PC-9 (cell line): ENCODE measurements at regions not wholly inside any gene's neighbourhood (a gene's known extent, or its start where the extent isn't known, plus 50 kb on each side); places are given as distances from the start of the nearest gene placed in this dataset.

Experiments
- BruUV-seq: library from RNA; stranded (reverse); fragments of 400-500 nt; replicated peaks from 2 replicates; lab custom pipeline; 2021; lab: Mats Ljungman, UMichigan
- CTCF ChIA-PET: fragments of 300-600 bp; sonication (Branson Sonifier 250); formaldehyde crosslinking; loops from one replicate; lab custom pipeline; 2022; ENCODE audit warnings: antibody characterized with exemption; lab: Charles Lee
- POLR2A ChIA-PET: fragments of 300-600 bp; sonication (Branson Sonifier 250); formaldehyde crosslinking; loops from one replicate; lab custom pipeline; 2022; ENCODE audit warnings: antibody characterized with exemption; ENCODE audit not compliant: unreplicated experiment; lab: Charles Lee
- DNase-seq, 2 experiments: peaks; one replicate each; pipeline versions ENCODE4 v3.0.0 to v3.0.0-alpha.2; 2015 to 2022; ENCODE audit warnings: mixed read lengths in 1 of 2
- H2AFZ ChIP-seq: fragments of 200-600 bp; sonication (generic); 2 replicates; pipeline ENCODE4 v1.8.1; 2017; ENCODE audit warnings: antibody characterized with exemption
- H3F3A ChIP-seq: fragments of 200-600 bp; sonication (generic); 2 replicates; pipeline ENCODE4 v1.8.1; 2017; ENCODE audit warnings: antibody characterized with exemption, mild to moderate bottlenecking, low read depth; ENCODE audit not compliant: insufficient read depth
- H3K27ac ChIP-seq: fragments of 200-600 bp; sonication (generic); 2 replicates; pipeline ENCODE4 v1.6.1; 2016; ENCODE audit warnings: mixed run types
- H3K27me3 ChIP-seq: fragments of 200-600 bp; sonication (generic); 2 replicates; pipeline ENCODE4 v1.6.1; 2016; ENCODE audit warnings: low read depth, mixed run types; ENCODE audit not compliant: insufficient read depth
- H3K36me3 ChIP-seq: fragments of 200-600 bp; sonication (generic); 2 replicates; pipeline ENCODE4 v1.6.1; 2016; ENCODE audit warnings: low read depth, mixed run types
- H3K4me1 ChIP-seq: fragments of 200-600 bp; sonication (generic); replicated peaks from 2 replicates; pipeline ENCODE4 v1.6.1; 2016; ENCODE audit warnings: mixed run types; ENCODE audit not compliant: insufficient read depth
- H3K4me2 ChIP-seq: fragments of 200-600 bp; sonication (generic); 2 replicates; pipeline ENCODE4 v1.6.1; 2017; ENCODE audit warnings: mixed run types
- H3K4me3 ChIP-seq: fragments of 200-600 bp; sonication (generic); 2 replicates; pipeline ENCODE4 v1.6.1; 2016; ENCODE audit warnings: mixed run types
- H3K79me2 ChIP-seq: fragments of 200-600 bp; sonication (generic); 2 replicates; pipeline ENCODE4 v1.6.1; 2017; ENCODE audit warnings: low read depth, mixed run types
- H3K9me2 ChIP-seq: fragments of 200-600 bp; sonication (generic); 2 replicates; pipeline ENCODE4 v1.8.1; 2017; ENCODE audit warnings: mild to moderate bottlenecking; ENCODE audit not compliant: insufficient read depth
- H3K9me3 ChIP-seq: fragments of 200-600 bp; sonication (generic); 2 replicates; pipeline ENCODE4 v1.8.1; 2016; ENCODE audit warnings: low read depth; ENCODE audit not compliant: insufficient read depth
- H4K20me1 ChIP-seq: fragments of 200-600 bp; sonication (generic); 2 replicates; pipeline ENCODE4 v1.8.1; 2017; ENCODE audit not compliant: insufficient read depth
- EZH2 ChIP-seq: fragments of 200-600 bp; sonication (generic); IDR thresholded peaks from 2 replicates; pipeline ENCODE4 v1.8.0; 2017; ENCODE audit warnings: antibody characterized with exemption, low read depth
- intact Hi-C: fragments of 100-400 bp; cut with micrococcal nuclease; formaldehyde crosslinking; loops from one replicate; pipeline ENCODE4 v1.10.0; 2022; ENCODE audit not compliant: unreplicated experiment
- TF ChIP-seq, protein P1 (sequence below): fragments of 200-600 bp; sonication (generic); conservative IDR thresholded peaks from 2 replicates; pipeline ENCODE4 v1.6.1; 2017; ENCODE audit warnings: mixed run types, antibody characterized with exemption, mild to moderate bottlenecking, moderate library complexity

DNA sequence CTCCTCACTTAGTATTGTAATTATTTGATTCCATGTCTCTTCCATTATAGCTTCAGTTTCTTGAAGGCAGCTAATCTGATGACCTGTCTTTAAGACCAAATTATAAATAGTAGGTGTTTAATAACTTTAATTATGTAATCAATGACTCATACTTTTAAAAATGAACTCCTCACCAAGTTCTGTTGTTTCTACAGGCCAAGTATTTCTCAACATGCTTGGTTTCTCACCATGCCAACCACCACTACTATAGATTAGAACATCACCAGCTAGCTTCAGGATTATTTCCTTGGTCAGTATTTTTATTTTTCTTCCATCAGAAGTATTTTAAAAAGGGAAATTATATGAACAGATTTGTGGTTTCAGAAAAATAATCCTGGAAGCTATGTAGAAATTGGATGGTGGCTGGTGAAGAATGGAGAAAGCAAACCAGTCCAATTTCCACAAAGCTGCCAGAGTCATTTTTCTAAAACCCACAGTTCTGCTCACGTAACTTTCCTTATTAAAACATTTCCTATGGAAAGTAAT lies 237.7 kb upstream of the DACH1 start:
- intact Hi-C loops, result no loop called here

GRCh38 chr13:72101768-72102400 lies 234.9 kb upstream of the DACH1 start:
- Histone ChIP-seq H3K4me2 (no peak overlapping the region), H3F3A (no peaks in the 10 kb centered on the region), H3K79me2 (no peaks in the 10 kb centered on the region), H3K27me3 (no peaks in the 10 kb centered on the region), H4K20me1 (no peaks in the 10 kb centered on the region), H3K9me3 (no peaks in the 10 kb centered on the region), H3K4me3 (no peak overlapping the region), H3K4me1 (no peaks in the 10 kb centered on the region), H3K36me3 (no peaks in the 10 kb centered on the region), H3K27ac (no peak overlapping the region), H2AFZ (no peak overlapping the region), H3K9me2 (no peaks in the 10 kb centered on the region)
- BruUV-seq, result no TSS peak
- intact Hi-C loops, result no loop called here
- ChIA-PET POLR2A (no interaction called here), CTCF (no interaction called here)
- TF ChIP-seq, protein P1, sequence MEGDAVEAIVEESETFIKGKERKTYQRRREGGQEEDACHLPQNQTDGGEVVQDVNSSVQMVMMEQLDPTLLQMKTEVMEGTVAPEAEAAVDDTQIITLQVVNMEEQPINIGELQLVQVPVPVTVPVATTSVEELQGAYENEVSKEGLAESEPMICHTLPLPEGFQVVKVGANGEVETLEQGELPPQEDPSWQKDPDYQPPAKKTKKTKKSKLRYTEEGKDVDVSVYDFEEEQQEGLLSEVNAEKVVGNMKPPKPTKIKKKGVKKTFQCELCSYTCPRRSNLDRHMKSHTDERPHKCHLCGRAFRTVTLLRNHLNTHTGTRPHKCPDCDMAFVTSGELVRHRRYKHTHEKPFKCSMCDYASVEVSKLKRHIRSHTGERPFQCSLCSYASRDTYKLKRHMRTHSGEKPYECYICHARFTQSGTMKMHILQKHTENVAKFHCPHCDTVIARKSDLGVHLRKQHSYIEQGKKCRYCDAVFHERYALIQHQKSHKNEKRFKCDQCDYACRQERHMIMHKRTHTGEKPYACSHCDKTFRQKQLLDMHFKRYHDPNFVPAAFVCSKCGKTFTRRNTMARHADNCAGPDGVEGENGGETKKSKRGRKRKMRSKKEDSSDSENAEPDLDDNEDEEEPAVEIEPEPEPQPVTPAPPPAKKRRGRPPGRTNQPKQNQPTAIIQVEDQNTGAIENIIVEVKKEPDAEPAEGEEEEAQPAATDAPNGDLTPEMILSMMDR, result no peak
- no peak for TF ChIP-seq EZH2
- DNase-seq, result no peak

More for the DNA sequence above, 237.7 kb upstream of the DACH1 start:
- Histone ChIP-seq H3K9me3 (no peaks in the 10 kb centered on the region), H3K79me2 (no peaks in the 10 kb centered on the region), H3K36me3 (no peaks in the 10 kb centered on the region), H3K9me2 (no peaks in the 10 kb centered on the region), H3K27ac (no peak overlapping the region), H3K4me1 (no peaks in the 10 kb centered on the region), H2AFZ (no peak overlapping the region), H3F3A (no peaks in the 10 kb centered on the region), H4K20me1 (no peaks in the 10 kb centered on the region), H3K27me3 (no peaks in the 10 kb centered on the region), H3K4me2 (no peak overlapping the region), H3K4me3 (no peak overlapping the region)
- no peak for DNase-seq
- POLR2A ChIA-PET, result no interaction called here
- no TSS peak for BruUV-seq
- no peak for TF ChIP-seq EZH2
- TF ChIP-seq, protein P1, result no peak
- CTCF ChIA-PET, result no interaction called here

GRCh38 chr13:72100339-72100738 lies 233.3 kb upstream of the DACH1 start:
- H3K4me1 ChIP-seq, result no peaks in the 10 kb centered on the region
- no peak for DNase-seq
- no peak overlapping the region for H3K27ac ChIP-seq
- H3K79me2 ChIP-seq, result no peaks in the 10 kb centered on the region
- no peak overlapping the region for H3K4me2 ChIP-seq
- POLR2A ChIA-PET, result no interaction called here
- no peak overlapping the region for H2AFZ ChIP-seq
- H3F3A ChIP-seq, result no peaks in the 10 kb centered on the region
- intact Hi-C loops, result no loop called here
- H3K36me3 ChIP-seq, result no peaks in the 10 kb centered on the region
- H4K20me1 ChIP-seq, result no peaks in the 10 kb centered on the region
- no TSS peak for BruUV-seq
- H3K9me3 ChIP-seq, result no peaks in the 10 kb centered on the region
- H3K9me2 ChIP-seq, result no peaks in the 10 kb centered on the region; the same call in 1 of the 2 replicates
- no peak overlapping the region for H3K4me3 ChIP-seq
- CTCF ChIA-PET, result no interaction called here
- no peak for TF ChIP-seq EZH2
- TF ChIP-seq, protein P1, result no peak
- no peaks in the 10 kb centered on the region for H3K27me3 ChIP-seq
